IMR-90 (cell line): ENCODE measurements at regions not wholly inside any gene's neighbourhood (a gene's known extent, or its start where the extent isn't known, plus 50 kb on each side); places are given as distances from the start of the nearest gene placed in this dataset.

Source experiments
- ATAC-seq: fragments of 200-7000 bp; cut with Tn5 transposase; 2 replicates; pipeline ENCODE4 v1.9.1; 2020; ENCODE audit warnings: low read depth, mild to moderate bottlenecking, moderate library complexity
- BruUV-seq: library from RNA; stranded (reverse); fragments of 400-500 nt; replicated peaks from 2 replicates; lab custom pipeline; 2021; lab: Mats Ljungman, UMichigan
- CTCF ChIA-PET: fragments of 300-600 bp; formaldehyde crosslinking; extraction: SDS; loops from one replicate; lab custom pipeline; 2021; ENCODE audit warnings: antibody characterized with exemption; lab: Yijun Ruan, JAX
- POLR2A ChIA-PET: fragments of 300-600 bp; sonication (Branson Sonifier 250); formaldehyde crosslinking; loops from one replicate; lab custom pipeline; 2022; ENCODE audit warnings: antibody characterized with exemption; ENCODE audit not compliant: unreplicated experiment; lab: Charles Lee
- DNase-seq: peaks from one replicate; pipeline ENCODE4 v3.0.0; 2013
- H2AFZ ChIP-seq: replicated peaks from 2 replicates; pipeline ENCODE3; 2013; ENCODE audit warnings: low read length, mild to moderate bottlenecking; ENCODE audit not compliant: poor library complexity
- H2AK5ac ChIP-seq: 2 replicates; pipeline ENCODE4 v1.6.1; 2013; ENCODE audit warnings: low read depth, low read length, inconsistent platforms
- H2AK9ac ChIP-seq: replicated peaks from 2 replicates; pipeline ENCODE3; 2013; ENCODE audit warnings: mild to moderate bottlenecking, low read depth, low read length, moderate library complexity; ENCODE audit not compliant: poor library complexity
- H2BK120ac ChIP-seq: 2 replicates; pipeline ENCODE4 v1.6.1; 2013; ENCODE audit warnings: low read depth, low read length, inconsistent platforms
- H2BK15ac ChIP-seq: 3 replicates; pipeline ENCODE4 v1.6.1; 2013; ENCODE audit warnings: low read depth, low read length, inconsistent platforms
- H2BK20ac ChIP-seq: 2 replicates; pipeline ENCODE4 v1.6.1; 2013; ENCODE audit warnings: low read depth, mild to moderate bottlenecking, inconsistent platforms, low read length, moderate library complexity
- H2BK5ac ChIP-seq: 2 replicates; pipeline ENCODE4 v1.6.1; 2013; ENCODE audit warnings: mild to moderate bottlenecking, low read depth, low read length, inconsistent platforms; ENCODE audit not compliant: poor library complexity, severe bottlenecking
- H3K14ac ChIP-seq: replicated peaks from 2 replicates; pipeline ENCODE4 v1.6.1; 2013; ENCODE audit warnings: low read depth, low read length, inconsistent platforms
- H3K18ac ChIP-seq: 2 replicates; pipeline ENCODE4 v1.6.1; 2013; ENCODE audit warnings: low read depth, low read length, control low read depth
- H3K23ac ChIP-seq: 2 replicates; pipeline ENCODE4 v1.6.1; 2013; ENCODE audit warnings: low read depth, low read length, inconsistent platforms
- H3K27ac ChIP-seq: 2 replicates; pipeline ENCODE4 v1.5.1; 2013; ENCODE audit warnings: mild to moderate bottlenecking, control low read depth, low read length; ENCODE audit not compliant: insufficient read depth
- H3K27me3 ChIP-seq: 2 replicates; pipeline ENCODE4 v1.6.1; 2013; ENCODE audit warnings: low read length; ENCODE audit not compliant: control insufficient read depth, insufficient read depth
- H3K36me3 ChIP-seq: 2 replicates; pipeline ENCODE4 v1.6.1; 2013; ENCODE audit warnings: low read length, mixed read lengths; ENCODE audit not compliant: control insufficient read depth, insufficient read depth
- H3K4ac ChIP-seq: 2 replicates; pipeline ENCODE4 v1.6.1; 2013; ENCODE audit warnings: low read depth, low read length, inconsistent platforms
- H3K4me1 ChIP-seq: 2 replicates; pipeline ENCODE4 v1.6.1; 2013; ENCODE audit warnings: low read length, mixed read lengths; ENCODE audit not compliant: control insufficient read depth, insufficient read depth
- H3K4me2 ChIP-seq: 2 replicates; pipeline ENCODE4 v1.6.1; 2013; ENCODE audit warnings: low read depth, mild to moderate bottlenecking, control low read depth, low read length, moderate library complexity
- H3K4me3 ChIP-seq: 2 replicates; pipeline ENCODE4 v1.5.1; 2013; ENCODE audit warnings: low read depth, mild to moderate bottlenecking, control low read depth, low read length, moderate library complexity; ENCODE audit not compliant: insufficient read depth
- H3K56ac ChIP-seq: 2 replicates; pipeline ENCODE4 v1.6.1; 2013; ENCODE audit warnings: low read length, inconsistent platforms; ENCODE audit not compliant: insufficient read depth; ENCODE audit errors: extremely low read depth
- H3K79me1 ChIP-seq, 2 experiments: 2 replicates each; pipeline ENCODE4 v1.6.1; 2013; ENCODE audit warnings: low read length in 2 of 2, inconsistent platforms in 1 of 2, low read depth in 1 of 2
- H3K9ac ChIP-seq: 2 replicates; pipeline ENCODE4 v1.6.1; 2013; ENCODE audit warnings: low read depth, low read length, control low read depth
- H3K9me1 ChIP-seq: 2 replicates; pipeline ENCODE4 v1.6.1; 2013; ENCODE audit warnings: low read length, inconsistent platforms; ENCODE audit not compliant: insufficient read depth
- H3K9me3 ChIP-seq: 2 replicates; pipeline ENCODE4 v1.6.1; 2013; ENCODE audit warnings: low read length; ENCODE audit not compliant: control insufficient read depth, insufficient read depth
- H4K20me1 ChIP-seq: 2 replicates; pipeline ENCODE4 v1.6.1; 2013; ENCODE audit warnings: low read length, inconsistent platforms; ENCODE audit not compliant: insufficient read depth
- H4K5ac ChIP-seq: 2 replicates; pipeline ENCODE4 v1.6.1; 2013; ENCODE audit warnings: mild to moderate bottlenecking, low read depth, low read length, control low read depth
- H4K8ac ChIP-seq, 2 experiments: 2 replicates each; pipeline ENCODE4 v1.6.1; 2013; ENCODE audit warnings: low read depth in 2 of 2, low read length in 2 of 2, control low read depth in 1 of 2, inconsistent platforms in 1 of 2
- H4K91ac ChIP-seq: 2 replicates; pipeline ENCODE4 v1.6.1; 2013; ENCODE audit warnings: low read depth, low read length, inconsistent platforms; ENCODE audit not compliant: insufficient read depth
- CHD1 ChIP-seq: IDR thresholded peaks from 2 replicates; pipeline ENCODE4 v1.6.1; 2012; ENCODE audit warnings: low read depth, low read length, improper control_type of control experiment
- FOS ChIP-seq: fragments of 150-350 bp; IDR thresholded peaks from 2 replicates; pipeline ENCODE4 v1.6.1; 2016; ENCODE audit warnings: low read depth, low read length
- MAZ ChIP-seq: IDR thresholded peaks from 2 replicates; pipeline ENCODE4 v1.6.1; 2012; ENCODE audit warnings: low read depth, mild to moderate bottlenecking, low read length, improper control_type of control experiment, moderate library complexity, borderline replicate concordance
- RFX5 ChIP-seq: IDR thresholded peaks from 2 replicates; pipeline ENCODE4 v1.8.0; 2012; ENCODE audit warnings: low read depth, mild to moderate bottlenecking, low read length, moderate library complexity
- SMC3 ChIP-seq: fragments of 150-350 bp; IDR thresholded peaks from 2 replicates; pipeline ENCODE4 v1.6.1; 2016; ENCODE audit warnings: low read depth, mild to moderate bottlenecking, antibody characterized with exemption, low read length, moderate library complexity
- WGBS, 2 experiments: methylation state at CpG; one replicate each; pipeline versions ENCODE4 v1.1.5 to v1.1.7; 2013; ENCODE audit warnings: missing lambda C conversion rate in 2 of 2; ENCODE audit not compliant: insufficient read length in 1 of 2; ENCODE audit errors: extremely low coverage in 2 of 2; 5-methylcytosine and 5-hydroxymethylcytosine counted together
- dilution Hi-C: fragments of 300-500 bp; cut with HindIII; formaldehyde crosslinking; loops from one replicate; pipeline ENCODE4 v1.14.3; 2018; ENCODE audit warnings: low sequenced_read_pairs; ENCODE audit not compliant: unreplicated experiment
- in situ Hi-C: fragments of 300-500 bp; cut with MboI; formaldehyde crosslinking; loops from 3 replicates; pipeline ENCODE4 v1.14.3; 2019; ENCODE audit warnings: low sequenced_read_pairs, inconsistent platforms, mixed read lengths
- intact Hi-C: fragments of 100-400 bp; cut with micrococcal nuclease; formaldehyde crosslinking; loops from 2 replicates; pipeline ENCODE4 v1.10.0; 2022

DNA sequence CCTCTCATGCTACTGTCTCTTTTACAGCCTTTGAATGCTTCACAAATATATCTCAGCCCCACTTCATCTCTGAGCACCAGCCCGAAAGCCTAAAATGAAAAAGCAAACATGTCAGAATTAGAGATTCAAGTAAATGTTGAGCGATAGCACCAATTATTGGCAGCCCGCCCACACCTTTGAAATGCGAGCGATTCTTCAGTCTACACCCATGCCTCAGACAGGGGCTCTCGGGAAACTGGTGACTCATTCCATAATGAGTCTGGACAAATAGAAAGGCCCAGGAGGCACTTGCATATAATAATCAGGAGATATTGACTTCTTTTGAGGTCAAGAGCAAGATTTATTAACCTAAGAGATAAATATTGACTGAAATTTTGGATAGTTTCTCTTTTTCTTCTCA, 487.3 kb upstream of the PTBP2 start:
- in situ Hi-C loops = no loop called here
- Histone ChIP-seq H2AK5ac (no peak overlapping the region), H2BK20ac (no peak overlapping the region), H4K91ac (no peak overlapping the region), H3K27me3 (no peaks in the 10 kb centered on the region), H3K36me3 (no peaks in the 10 kb centered on the region), H2AFZ (no peak overlapping the region), H3K9me3 (no peaks in the 10 kb centered on the region), H3K27ac (no peak overlapping the region), H3K9me1 (no peaks in the 10 kb centered on the region), H3K23ac (no peak overlapping the region), H4K20me1 (no peaks in the 10 kb centered on the region), H3K4ac (no peak overlapping the region), H2BK120ac (no peak overlapping the region), H3K79me1 (no peaks in the 10 kb centered on the region), H3K4me2 (no peak overlapping the region), H2BK5ac (no peak overlapping the region), H3K4me1 (no peaks in the 10 kb centered on the region), H3K9ac (no peak overlapping the region), H4K8ac (no peak overlapping the region), H2AK9ac (no peak overlapping the region), H3K56ac (no peak overlapping the region), H3K18ac (no peak overlapping the region), H2BK15ac (no peak overlapping the region), H3K14ac (no peak overlapping the region), H4K5ac (no peak overlapping the region), H3K4me3 (no peak overlapping the region)
- no TSS peak for BruUV-seq
- ChIA-PET POLR2A (no interaction called here), CTCF (no interaction called here)
- dilution Hi-C loops = no loop called here
- TF ChIP-seq CHD1 (no peak), SMC3 (no peak), MAZ (no peak), FOS (0 out of 2 replicates have a peak, but pooled peaks have one; percentile 11), RFX5 (no peak)
- WGBS, 2 experiments = no CpG with 5 or more reads among the region's 6 CpGs
- DNase-seq = peak; percentile 42
- intact Hi-C loops = loop anchor here (5.0 to 10.0 kb wide), 2 partner anchors 408 to 731 kb away; no protein-coding TSS in a partner anchor
- peak; percentile 40; the same call in 1 of the 2 replicates for ATAC-seq
